ENCODE measurements at regions not wholly inside any gene's neighbourhood (a gene's known extent, or its start where the extent isn't known, plus 50 kb on each side); places are given as distances from the start of the nearest gene placed in this dataset.
"Not testable (repeated sequence)": the region's sequence is repeated elsewhere in the genome, so short reads cannot be mapped to it uniquely, and the experiment has no call there.

- no peaks in the 10 kb centered on the region for H3K27me3 ChIP-seq (ENCODE audit: control insufficient read depth in 1 of 2, insufficient read depth in 2 of 2, low read length in 2 of 2)
- no peaks in the 10 kb centered on the region for H3K4me1 ChIP-seq (ENCODE audit: control insufficient read depth in 2 of 2, insufficient read depth in 2 of 2, low read length in 1 of 2)
- no peak overlapping the region for H3K4me3 ChIP-seq (ENCODE audit: low read depth in 1 of 2, low read length in 2 of 2)
- no peaks in the 10 kb centered on the region for H3K36me3 ChIP-seq (ENCODE audit: control insufficient read depth in 2 of 2, insufficient read depth in 2 of 2, low read length in 1 of 2)
- no peak overlapping the region for H3K27ac ChIP-seq (ENCODE audit: low read depth in 2 of 2, low read length in 1 of 2)
- WGBS, 2 donors, result 88 to 97% methylated on average over 1 of the region's 1 CpG
- H3K9me3 ChIP-seq (ENCODE audit: control insufficient read depth in 2 of 2, insufficient read depth in 1 of 2, low read depth in 1 of 2, low read length in 1 of 2), result no peaks in the 10 kb centered on the region
Observed at GRCh38 chrX:40377684-40378083, 203.1 kb upstream of the ATP6AP2 start.

- WGBS, 2 donors, result 70 to 92% methylated on average over 2 of the region's 2 CpGs
- Histone ChIP-seq H3K27me3 (ENCODE audit: control insufficient read depth in 1 of 2, insufficient read depth in 2 of 2, low read length in 2 of 2) (no peaks in the 10 kb centered on the region), H3K36me3 (ENCODE audit: control insufficient read depth in 2 of 2, insufficient read depth in 2 of 2, low read length in 1 of 2) (no peaks in the 10 kb centered on the region), H3K9me3 (ENCODE audit: control insufficient read depth in 2 of 2, insufficient read depth in 1 of 2, low read depth in 1 of 2, low read length in 1 of 2) (no peaks in the 10 kb centered on the region), H3K4me3 (ENCODE audit: low read depth in 1 of 2, low read length in 2 of 2) (no peak overlapping the region), H3K4me1 (ENCODE audit: control insufficient read depth in 2 of 2, insufficient read depth in 2 of 2, low read length in 1 of 2) (no peaks in the 10 kb centered on the region), H3K27ac (ENCODE audit: low read depth in 2 of 2, low read length in 1 of 2) (no peak overlapping the region)
Observed at GRCh38 chrX:40374486-40374885, 206.3 kb upstream of the ATP6AP2 start.

- Histone ChIP-seq H3K36me3 (ENCODE audit: control insufficient read depth in 2 of 2, insufficient read depth in 2 of 2, low read length in 1 of 2) (no peaks in the 10 kb centered on the region), H3K4me1 (ENCODE audit: control insufficient read depth in 2 of 2, insufficient read depth in 2 of 2, low read length in 1 of 2) (no peaks in the 10 kb centered on the region), H3K9me3 (ENCODE audit: control insufficient read depth in 2 of 2, insufficient read depth in 1 of 2, low read depth in 1 of 2, low read length in 1 of 2) (no peaks in the 10 kb centered on the region), H3K4me3 (ENCODE audit: low read depth in 1 of 2, low read length in 2 of 2) (no peak overlapping the region), H3K27ac (ENCODE audit: low read depth in 2 of 2, low read length in 1 of 2) (no peak overlapping the region), H3K27me3 (ENCODE audit: control insufficient read depth in 1 of 2, insufficient read depth in 2 of 2, low read length in 2 of 2) (no peaks in the 10 kb centered on the region)
Observed at GRCh38 chrX:40373641-40374040, 207.1 kb upstream of the ATP6AP2 start.

- H3K36me3 ChIP-seq (ENCODE audit: control insufficient read depth in 2 of 2, insufficient read depth in 2 of 2, low read length in 1 of 2), result no peaks in the 10 kb centered on the region
- H3K4me3 ChIP-seq (ENCODE audit: low read depth in 1 of 2, low read length in 2 of 2), result no peak overlapping the region
- H3K27me3 ChIP-seq (ENCODE audit: control insufficient read depth in 1 of 2, insufficient read depth in 2 of 2, low read length in 2 of 2), result no peaks in the 10 kb centered on the region
- H3K4me1 ChIP-seq (ENCODE audit: control insufficient read depth in 2 of 2, insufficient read depth in 2 of 2, low read length in 1 of 2), result no peaks in the 10 kb centered on the region
- H3K27ac ChIP-seq (ENCODE audit: low read depth in 2 of 2, low read length in 1 of 2), result no peak overlapping the region
- H3K9me3 ChIP-seq (ENCODE audit: control insufficient read depth in 2 of 2, insufficient read depth in 1 of 2, low read depth in 1 of 2, low read length in 1 of 2), result no peaks in the 10 kb centered on the region
- WGBS, 2 donors, result 84 to 97% methylated on average over 4 of the region's 4 CpGs
Observed at GRCh38 chrX:40373025-40373424, 207.7 kb upstream of the ATP6AP2 start.

- H3K27me3 ChIP-seq (ENCODE audit: control insufficient read depth in 1 of 2, insufficient read depth in 2 of 2, low read length in 2 of 2), result no peaks in the 10 kb centered on the region
- 62 to 67% methylated on average over 5 to 6 of the region's 6 CpGs for WGBS, 2 donors
Observed at GRCh38 chrX:40371376-40371775, 209.4 kb upstream of the ATP6AP2 start.

GRCh38 chrX:40368611-40369061 is 212.1 kb upstream of the ATP6AP2 start:
- Histone ChIP-seq H3K27me3 (ENCODE audit: control insufficient read depth in 1 of 2, insufficient read depth in 2 of 2, low read length in 2 of 2) (no peaks in the 10 kb centered on the region), H3K4me3 (ENCODE audit: low read depth in 1 of 2, low read length in 2 of 2) (no peak overlapping the region), H3K9me3 (ENCODE audit: control insufficient read depth in 2 of 2, insufficient read depth in 1 of 2, low read depth in 1 of 2, low read length in 1 of 2) (no peaks in the 10 kb centered on the region), H3K36me3 (ENCODE audit: control insufficient read depth in 2 of 2, insufficient read depth in 2 of 2, low read length in 1 of 2) (no peaks in the 10 kb centered on the region), H3K4me1 (ENCODE audit: control insufficient read depth in 2 of 2, insufficient read depth in 2 of 2, low read length in 1 of 2) (no peaks in the 10 kb centered on the region), H3K27ac (ENCODE audit: low read depth in 2 of 2, low read length in 1 of 2) (no peak overlapping the region)
- 74 to 80% methylated on average over 6 of the region's 6 CpGs for WGBS, 2 donors

More at GRCh38 chrX:40371376-40371775, 209.4 kb upstream of the ATP6AP2 start:
- no peaks in the 10 kb centered on the region for H3K4me1 ChIP-seq (ENCODE audit: control insufficient read depth in 2 of 2, insufficient read depth in 2 of 2, low read length in 1 of 2)
- no peaks in the 10 kb centered on the region for H3K36me3 ChIP-seq (ENCODE audit: control insufficient read depth in 2 of 2, insufficient read depth in 2 of 2, low read length in 1 of 2)
- H3K4me3 ChIP-seq (ENCODE audit: low read depth in 1 of 2, low read length in 2 of 2), result no peak overlapping the region
- no peak overlapping the region for H3K27ac ChIP-seq (ENCODE audit: low read depth in 2 of 2, low read length in 1 of 2)
- no peaks in the 10 kb centered on the region for H3K9me3 ChIP-seq (ENCODE audit: control insufficient read depth in 2 of 2, insufficient read depth in 1 of 2, low read depth in 1 of 2, low read length in 1 of 2)

GRCh38 chrX:40366661-40367060 is 214.1 kb upstream of the ATP6AP2 start:
- H3K9me3 ChIP-seq (ENCODE audit: control insufficient read depth in 2 of 2, insufficient read depth in 1 of 2, low read depth in 1 of 2, low read length in 1 of 2), result no peaks in the 10 kb centered on the region
- no peaks in the 10 kb centered on the region for H3K27me3 ChIP-seq (ENCODE audit: control insufficient read depth in 1 of 2, insufficient read depth in 2 of 2, low read length in 2 of 2)
- 67 to 78% methylated on average over 3 of the region's 3 CpGs for WGBS, 2 donors
- H3K27ac ChIP-seq (ENCODE audit: low read depth in 2 of 2, low read length in 1 of 2), result no peak overlapping the region
- no peaks in the 10 kb centered on the region for H3K4me1 ChIP-seq (ENCODE audit: control insufficient read depth in 2 of 2, insufficient read depth in 2 of 2, low read length in 1 of 2)
- H3K4me3 ChIP-seq (ENCODE audit: low read depth in 1 of 2, low read length in 2 of 2), result no peak overlapping the region
- no peaks in the 10 kb centered on the region for H3K36me3 ChIP-seq (ENCODE audit: control insufficient read depth in 2 of 2, insufficient read depth in 2 of 2, low read length in 1 of 2)

GRCh38 chrX:40362291-40362690 is 218.5 kb upstream of the ATP6AP2 start:
- H3K4me3 ChIP-seq (ENCODE audit: low read depth in 1 of 2, low read length in 2 of 2); H3K27ac ChIP-seq (ENCODE audit: low read depth in 2 of 2, low read length in 1 of 2); H3K9me3 ChIP-seq (ENCODE audit: control insufficient read depth in 2 of 2, insufficient read depth in 1 of 2, low read depth in 1 of 2, low read length in 1 of 2); H3K36me3 ChIP-seq (ENCODE audit: control insufficient read depth in 2 of 2, insufficient read depth in 2 of 2, low read length in 1 of 2); H3K27me3 ChIP-seq (ENCODE audit: control insufficient read depth in 1 of 2, insufficient read depth in 2 of 2, low read length in 2 of 2); H3K4me1 ChIP-seq (ENCODE audit: control insufficient read depth in 2 of 2, insufficient read depth in 2 of 2, low read length in 1 of 2): not testable (repeated sequence)
- WGBS, 2 donors, result 93 to 95% methylated on average over 14 of the region's 14 CpGs

GRCh38 chrX:40360557-40360956 is 220.2 kb upstream of the ATP6AP2 start:
- Histone ChIP-seq H3K27me3 (ENCODE audit: control insufficient read depth in 1 of 2, insufficient read depth in 2 of 2, low read length in 2 of 2) (no peaks in the 10 kb centered on the region), H3K4me1 (ENCODE audit: control insufficient read depth in 2 of 2, insufficient read depth in 2 of 2, low read length in 1 of 2) (no peaks in the 10 kb centered on the region), H3K27ac (ENCODE audit: low read depth in 2 of 2, low read length in 1 of 2) (no peak overlapping the region), H3K36me3 (ENCODE audit: control insufficient read depth in 2 of 2, insufficient read depth in 2 of 2, low read length in 1 of 2) (no peaks in the 10 kb centered on the region), H3K4me3 (ENCODE audit: low read depth in 1 of 2, low read length in 2 of 2) (no peak overlapping the region), H3K9me3 (ENCODE audit: control insufficient read depth in 2 of 2, insufficient read depth in 1 of 2, low read depth in 1 of 2, low read length in 1 of 2) (no peaks in the 10 kb centered on the region)
- 96 to 97% methylated on average over 24 of the region's 24 CpGs for WGBS, 2 donors

- WGBS, 2 donors, result 94% methylated on average over 17 of the region's 17 CpGs
- no peaks in the 10 kb centered on the region for H3K27me3 ChIP-seq (ENCODE audit: control insufficient read depth in 1 of 2, insufficient read depth in 2 of 2, low read length in 2 of 2)
Observed at GRCh38 chrX:40359593-40359992, 221.2 kb upstream of the ATP6AP2 start.

More at GRCh38 chrX:40359593-40359992, 221.2 kb upstream of the ATP6AP2 start:
- Histone ChIP-seq H3K4me1 (ENCODE audit: control insufficient read depth in 2 of 2, insufficient read depth in 2 of 2, low read length in 1 of 2) (no peaks in the 10 kb centered on the region), H3K27ac (ENCODE audit: low read depth in 2 of 2, low read length in 1 of 2) (no peak overlapping the region), H3K36me3 (ENCODE audit: control insufficient read depth in 2 of 2, insufficient read depth in 2 of 2, low read length in 1 of 2) (no peaks in the 10 kb centered on the region), H3K9me3 (ENCODE audit: control insufficient read depth in 2 of 2, insufficient read depth in 1 of 2, low read depth in 1 of 2, low read length in 1 of 2) (no peaks in the 10 kb centered on the region), H3K4me3 (ENCODE audit: low read depth in 1 of 2, low read length in 2 of 2) (no peak overlapping the region)

All from esophagus (tissue), 2 donors.